ENCODE measurements at regions not wholly inside any gene's neighbourhood (a gene's known extent, or its start where the extent isn't known, plus 50 kb on each side); places are given as distances from the start of the nearest gene placed in this dataset.

- TF ChIP-seq CTCF (IDR thresholded peaks at IDR 0.05) (no peak), POLR2A (IDR thresholded peaks at IDR 0.05) (no peak)
These were observed 153.9 kb downstream of the KLF13 start for GRCh38 chr15:31480356-31481025.

Measured in testis (tissue), 2 donors.